Astrocyte (in vitro differentiated cells and primary cell): ENCODE measurements at regions not wholly inside any gene's neighbourhood (a gene's known extent, or its start where the extent isn't known, plus 50 kb on each side); places are given as distances from the start of the nearest gene placed in this dataset.
"Not testable (repeated sequence)": the region's sequence is repeated elsewhere in the genome, so short reads cannot be mapped to it uniquely, and the experiment has no call there.

Experiments used
- DNase-seq: peaks from one replicate; pipeline ENCODE4 v3.0.0-alpha.2; 2010; ENCODE audit warnings: low read depth
- FAIRE-seq: peaks from 2 replicates; lab custom pipeline; 2011; peaks lifted over from hg19 to GRCh38; lab: Jason Lieb, UNC
- H2AFZ ChIP-seq: 2 replicates; pipeline ENCODE4 v1.6.0; 2012; ENCODE audit warnings: low read depth, low read length, inconsistent platforms
- H3K27ac ChIP-seq: 2 replicates; pipeline ENCODE4 v1.5.1; 2011; ENCODE audit warnings: low read depth, low read length, inconsistent platforms
- H3K27me3 ChIP-seq: 2 replicates; pipeline ENCODE4 v1.6.0; 2011; ENCODE audit warnings: low read length, inconsistent platforms; ENCODE audit not compliant: insufficient read depth
- H3K36me3 ChIP-seq: 2 replicates; pipeline ENCODE4 v1.5.1; 2011; ENCODE audit warnings: low read length, inconsistent platforms; ENCODE audit not compliant: insufficient read depth
- H3K4me1 ChIP-seq: 2 replicates; pipeline ENCODE4 v1.5.1; 2011; ENCODE audit warnings: low read length, inconsistent platforms; ENCODE audit not compliant: insufficient read depth
- H3K4me2 ChIP-seq: 2 replicates; pipeline ENCODE4 v1.6.0; 2012; ENCODE audit warnings: low read length, inconsistent platforms
- H3K4me3 ChIP-seq: 2 replicates; pipeline ENCODE4 v1.5.1; 2011; ENCODE audit warnings: low read depth, mild to moderate bottlenecking, low read length, inconsistent platforms; ENCODE audit not compliant: insufficient read depth
- H3K79me2 ChIP-seq: 2 replicates; pipeline ENCODE4 v1.6.0; 2012; ENCODE audit warnings: mild to moderate bottlenecking, low read length, inconsistent platforms; ENCODE audit not compliant: insufficient read depth
- H3K9ac ChIP-seq: 2 replicates; pipeline ENCODE4 v1.6.0; 2012; ENCODE audit warnings: mild to moderate bottlenecking, low read length, inconsistent platforms
- H3K9me3 ChIP-seq: 2 replicates; pipeline ENCODE4 v1.5.1; 2012; ENCODE audit warnings: low read depth, mild to moderate bottlenecking, low read length, inconsistent platforms; ENCODE audit not compliant: insufficient read depth
- H4K20me1 ChIP-seq: 2 replicates; pipeline ENCODE4 v1.6.0; 2012; ENCODE audit warnings: low read length, inconsistent platforms; ENCODE audit not compliant: insufficient read depth
- H3K27ac Mint-ChIP-seq: one replicate; pipeline ENCODE4 v1.8.0; 2021; ENCODE audit warnings: mild to moderate bottlenecking, mixed read lengths; ENCODE audit not compliant: unreplicated experiment
- H3K27me3 Mint-ChIP-seq: one replicate; pipeline ENCODE4 v1.8.0; 2021; ENCODE audit warnings: low read depth, mixed read lengths; ENCODE audit not compliant: unreplicated experiment
- H3K36me3 Mint-ChIP-seq: one replicate; pipeline ENCODE4 v1.8.0; 2021; ENCODE audit warnings: low read depth, mixed read lengths; ENCODE audit not compliant: unreplicated experiment
- H3K4me1 Mint-ChIP-seq: one replicate; pipeline ENCODE4 v1.8.0; 2021; ENCODE audit warnings: low read depth, mixed read lengths; ENCODE audit not compliant: unreplicated experiment
- H3K4me3 Mint-ChIP-seq: one replicate; pipeline ENCODE4 v1.8.0; 2021; ENCODE audit warnings: mild to moderate bottlenecking, moderate library complexity, mixed read lengths; ENCODE audit not compliant: unreplicated experiment
- H3K9me3 Mint-ChIP-seq: one replicate; pipeline ENCODE4 v1.8.0; 2021; ENCODE audit warnings: mild to moderate bottlenecking, mixed read lengths; ENCODE audit not compliant: unreplicated experiment
- CTCF ChIP-seq: IDR thresholded peaks from 2 replicates; pipeline ENCODE4 v1.5.1; 2011; ENCODE audit warnings: low read depth, mild to moderate bottlenecking, inconsistent platforms, low read length, moderate library complexity; ENCODE audit not compliant: insufficient read depth
- EZH2 ChIP-seq: IDR thresholded peaks from 2 replicates; pipeline ENCODE4 v1.6.1; 2012; ENCODE audit warnings: mild to moderate bottlenecking, low read length, inconsistent platforms; ENCODE audit not compliant: insufficient read depth

- not testable (repeated sequence) for FAIRE-seq, H3K4me3 Mint-ChIP-seq, H3K36me3 ChIP-seq, H3K27ac Mint-ChIP-seq, H3K4me2 ChIP-seq, H4K20me1 ChIP-seq, H3K9me3 ChIP-seq, H3K4me3 ChIP-seq, H3K79me2 ChIP-seq, DNase-seq, H3K27me3 ChIP-seq, H3K36me3 Mint-ChIP-seq, H2AFZ ChIP-seq, H3K9me3 Mint-ChIP-seq, H3K27me3 Mint-ChIP-seq, H3K9ac ChIP-seq, H3K4me1 Mint-ChIP-seq, H3K27ac ChIP-seq, H3K4me1 ChIP-seq
Measured at GRCh38 chr20:53719171-53719803, 125.6 kb upstream of the ZNF217 start.

GRCh38 chr20:53718142-53719021 is 124.7 kb upstream of the ZNF217 start:
- Histone ChIP-seq H3K9ac (no peak overlapping the region), H3K4me2 (no peak overlapping the region), H3K4me3 (no peak overlapping the region), H3K4me1 (peaks cover 6% of the 10 kb centered on the region), H3K9me3 (no peaks in the 10 kb centered on the region), H4K20me1 (no peaks in the 10 kb centered on the region), H2AFZ (no peak overlapping the region), H3K27me3 (no peaks in the 10 kb centered on the region), H3K27ac (no peak overlapping the region), H3K36me3 (no peaks in the 10 kb centered on the region), H3K79me2 (no peaks in the 10 kb centered on the region)
- Mint-ChIP-seq H3K27ac (no peak overlapping the region), H3K4me3 (no peak overlapping the region), H3K27me3 (no peaks in the 10 kb centered on the region), H3K36me3 (no peaks in the 10 kb centered on the region), H3K4me1 (peaks cover 3% of the 10 kb centered on the region), H3K9me3 (no peaks in the 10 kb centered on the region)
- DNase-seq (no peak), FAIRE-seq (no peak)
- TF ChIP-seq CTCF (no peak), EZH2 (no peak)

- Histone ChIP-seq H2AFZ (no peak overlapping the region), H3K4me1 (peaks cover 6% of the 10 kb centered on the region), H3K9me3 (no peaks in the 10 kb centered on the region), H3K4me3 (no peak overlapping the region), H3K9ac (no peak overlapping the region), H3K27me3 (no peaks in the 10 kb centered on the region), H3K27ac (no peak overlapping the region), H3K36me3 (no peaks in the 10 kb centered on the region), H4K20me1 (no peaks in the 10 kb centered on the region), H3K4me2 (no peak overlapping the region), H3K79me2 (no peaks in the 10 kb centered on the region)
- FAIRE-seq (no peak), DNase-seq (no peak)
- H3K4me3 Mint-ChIP-seq, result no peak overlapping the region
- no peaks in the 10 kb centered on the region for H3K27me3 Mint-ChIP-seq
- H3K36me3 Mint-ChIP-seq, result no peaks in the 10 kb centered on the region
- H3K9me3 Mint-ChIP-seq, result no peaks in the 10 kb centered on the region
- no peak for TF ChIP-seq CTCF
- no peak for TF ChIP-seq EZH2
- no peak overlapping the region for H3K27ac Mint-ChIP-seq
- peaks cover 3% of the 10 kb centered on the region for H3K4me1 Mint-ChIP-seq
Measured at GRCh38 chr20:53716395-53716794, 122.8 kb upstream of the ZNF217 start.
